Glutamatergic neuron (in vitro differentiated cells): ENCODE measurements at regions not wholly inside any gene's neighbourhood (a gene's known extent, or its start where the extent isn't known, plus 50 kb on each side); places are given as distances from the start of the nearest gene placed in this dataset.

ENCODE experiments used
- DNase-seq: peaks from one replicate; pipeline ENCODE4 v3.0.0; 2022
- H3K27ac Mint-ChIP-seq: one replicate; pipeline ENCODE4 v1.8.0; 2020; ENCODE audit warnings: mild to moderate bottlenecking, mixed read lengths, inconsistent platforms; ENCODE audit not compliant: unreplicated experiment
- H3K27me3 Mint-ChIP-seq: one replicate; pipeline ENCODE4 v1.8.0; 2020; ENCODE audit warnings: mild to moderate bottlenecking, moderate library complexity, mixed read lengths, inconsistent platforms; ENCODE audit not compliant: unreplicated experiment
- H3K36me3 Mint-ChIP-seq: one replicate; pipeline ENCODE4 v1.8.0; 2020; ENCODE audit warnings: mild to moderate bottlenecking, mixed read lengths, inconsistent platforms; ENCODE audit not compliant: unreplicated experiment
- H3K4me1 Mint-ChIP-seq: one replicate; pipeline ENCODE4 v1.8.0; 2020; ENCODE audit warnings: mild to moderate bottlenecking, low read depth, mixed read lengths, inconsistent platforms; ENCODE audit not compliant: unreplicated experiment
- H3K4me3 Mint-ChIP-seq: one replicate; pipeline ENCODE4 v1.8.0; 2020; ENCODE audit warnings: mild to moderate bottlenecking, mixed read lengths, inconsistent platforms; ENCODE audit not compliant: unreplicated experiment
- H3K9me3 Mint-ChIP-seq: one replicate; pipeline ENCODE4 v1.8.0; 2020; ENCODE audit warnings: mild to moderate bottlenecking, moderate library complexity, mixed read lengths, inconsistent platforms; ENCODE audit not compliant: unreplicated experiment
- CTCF ChIP-seq: fragments of 200-600 bp; sonication (generic); IDR thresholded peaks from one replicate; pipeline ENCODE4 v1.5.0; 2021; ENCODE audit not compliant: partially characterized antibody, unreplicated experiment

- no peak for TF ChIP-seq CTCF
- no peak overlapping the region for H3K4me3 Mint-ChIP-seq
- H3K4me1 Mint-ChIP-seq, result peaks cover 19% of the 10 kb centered on the region
- peaks cover 6% of the 10 kb centered on the region for H3K9me3 Mint-ChIP-seq
- H3K27me3 Mint-ChIP-seq, result peaks cover 2% of the 10 kb centered on the region
- no peak overlapping the region for H3K27ac Mint-ChIP-seq
- no peak for DNase-seq
- peaks cover 5% of the 10 kb centered on the region for H3K36me3 Mint-ChIP-seq
Measured at GRCh38 chr15:72872066-72872845, 88.7 kb upstream of the ADPGK start.

GRCh38 chr15:72866866-72867616 is 83.5 kb upstream of the ADPGK start:
- H3K4me3 Mint-ChIP-seq, result no peak overlapping the region
- H3K36me3 Mint-ChIP-seq, result peaks cover 4% of the 10 kb centered on the region
- H3K27ac Mint-ChIP-seq, result no peak overlapping the region
- TF ChIP-seq CTCF, result no peak
- H3K27me3 Mint-ChIP-seq, result peaks cover 2% of the 10 kb centered on the region
- peaks cover 8% of the 10 kb centered on the region for H3K4me1 Mint-ChIP-seq
- H3K9me3 Mint-ChIP-seq, result no peaks in the 10 kb centered on the region
- DNase-seq, result no peak

GRCh38 chr15:72866182-72866581 is 82.6 kb upstream of the ADPGK start:
- Mint-ChIP-seq H3K27me3 (peaks cover 2% of the 10 kb centered on the region), H3K9me3 (no peaks in the 10 kb centered on the region), H3K27ac (no peak overlapping the region), H3K4me3 (no peak overlapping the region), H3K36me3 (peaks cover 10% of the 10 kb centered on the region), H3K4me1 (peaks cover 6% of the 10 kb centered on the region)
- DNase-seq, result no peak
- TF ChIP-seq CTCF, result no peak

- no peak for TF ChIP-seq CTCF
- no peak for DNase-seq
- Mint-ChIP-seq H3K9me3 (no peaks in the 10 kb centered on the region), H3K4me3 (no peak overlapping the region), H3K36me3 (peaks cover 10% of the 10 kb centered on the region), H3K27me3 (peaks cover 2% of the 10 kb centered on the region), H3K27ac (no peak overlapping the region), H3K4me1 (peaks cover 6% of the 10 kb centered on the region)
Measured at GRCh38 chr15:72865486-72865885, 81.9 kb upstream of the ADPGK start.

- H3K4me3 Mint-ChIP-seq, result no peak overlapping the region
- H3K9me3 Mint-ChIP-seq, result no peaks in the 10 kb centered on the region
- peaks cover 2% of the 10 kb centered on the region for H3K27me3 Mint-ChIP-seq
- peaks cover 3% of the 10 kb centered on the region for H3K4me1 Mint-ChIP-seq
- H3K27ac Mint-ChIP-seq, result no peak overlapping the region
- DNase-seq, result no peak
- no peak for TF ChIP-seq CTCF
- peaks cover 10% of the 10 kb centered on the region for H3K36me3 Mint-ChIP-seq
Measured at GRCh38 chr15:72864681-72865080, 81.1 kb upstream of the ADPGK start.
